GM23338 (cell line): ENCODE measurements at regions not wholly inside any gene's neighbourhood (a gene's known extent, or its start where the extent isn't known, plus 50 kb on each side); places are given as distances from the start of the nearest gene placed in this dataset. TPM values are rescaled to one million over a fixed set of nuclear protein-coding genes. Genes with fewer than 3 reads are reported as not detected.

Experiments used
- ATAC-seq: fragments of 200-7000 bp; cut with Tn5 transposase; 3 replicates; pipeline ENCODE4 v1.9.1; 2020
- DNase-seq: peaks from one replicate; pipeline ENCODE4 v3.0.0-alpha.2; 2015; ENCODE audit warnings: low spot score
- H2AFZ ChIP-seq: fragments of 200-600 bp; sonication (generic); 2 replicates; pipeline ENCODE4 v1.8.0; 2016; ENCODE audit warnings: antibody characterized with exemption, mild to moderate bottlenecking, moderate library complexity
- H3F3A ChIP-seq: fragments of 200-600 bp; sonication (generic); replicated peaks from 2 replicates; pipeline ENCODE4 v1.8.0; 2017; ENCODE audit warnings: antibody characterized with exemption, mixed run types, low read depth
- H3K27ac ChIP-seq: fragments of 200-600 bp; sonication (generic); 2 replicates; pipeline ENCODE4 v1.6.1; 2016; ENCODE audit warnings: low read depth
- H3K27me3 ChIP-seq: fragments of 200-600 bp; sonication (generic); 2 replicates; pipeline ENCODE4 v1.8.0; 2016; ENCODE audit warnings: mild to moderate bottlenecking, mixed run types, moderate library complexity; ENCODE audit not compliant: insufficient read depth
- H3K36me3 ChIP-seq: fragments of 200-600 bp; sonication (generic); 2 replicates; pipeline ENCODE4 v1.8.0; 2016; ENCODE audit warnings: mild to moderate bottlenecking; ENCODE audit not compliant: insufficient read depth
- H3K4me1 ChIP-seq: fragments of 200-600 bp; sonication (generic); 2 replicates; pipeline ENCODE4 v1.8.0; 2016; ENCODE audit warnings: mild to moderate bottlenecking, moderate library complexity; ENCODE audit not compliant: insufficient read depth
- H3K4me2 ChIP-seq: fragments of 200-600 bp; sonication (generic); 2 replicates; pipeline ENCODE4 v1.7.1; 2017; ENCODE audit warnings: mixed run types
- H3K4me3 ChIP-seq: fragments of 200-600 bp; sonication (generic); 2 replicates; pipeline ENCODE4 v1.6.1; 2016; ENCODE audit warnings: mixed run types
- H3K79me2 ChIP-seq: fragments of 200-600 bp; sonication (generic); replicated peaks from 2 replicates; pipeline ENCODE4 v1.8.0; 2017; ENCODE audit warnings: mild to moderate bottlenecking; ENCODE audit not compliant: insufficient read depth
- H3K9me2 ChIP-seq: fragments of 200-600 bp; sonication (generic); 2 replicates; pipeline ENCODE4 v1.8.0; 2017; ENCODE audit not compliant: insufficient read depth
- H4K20me1 ChIP-seq: fragments of 200-600 bp; sonication (generic); replicated peaks from 2 replicates; pipeline ENCODE4 v1.8.0; 2017; ENCODE audit warnings: mild to moderate bottlenecking; ENCODE audit not compliant: insufficient read depth
- H3K27ac Mint-ChIP-seq: 2 replicates; pipeline ENCODE4 v1.8.0; 2020; ENCODE audit warnings: inconsistent platforms, mild to moderate bottlenecking, moderate library complexity, mixed read lengths
- H3K27me3 Mint-ChIP-seq: 3 replicates; pipeline ENCODE4 v1.8.0; 2022; ENCODE audit warnings: low read depth, mild to moderate bottlenecking, moderate library complexity, mixed read lengths, inconsistent platforms; ENCODE audit not compliant: insufficient read depth, poor library complexity
- H3K36me3 Mint-ChIP-seq: 3 replicates; pipeline ENCODE4 v1.8.0; 2021; ENCODE audit warnings: low read depth, mild to moderate bottlenecking, inconsistent platforms, moderate library complexity, mixed read lengths
- H3K4me1 Mint-ChIP-seq: 3 replicates; pipeline ENCODE4 v1.8.0; 2020; ENCODE audit warnings: mild to moderate bottlenecking, inconsistent platforms, mixed read lengths
- H3K4me3 Mint-ChIP-seq: 3 replicates; pipeline ENCODE4 v1.8.0; 2021; ENCODE audit warnings: moderate library complexity, mild to moderate bottlenecking, inconsistent platforms, mixed read lengths
- H3K9me3 Mint-ChIP-seq: 3 replicates; pipeline ENCODE4 v1.8.0; 2020; ENCODE audit warnings: moderate library complexity, mild to moderate bottlenecking, inconsistent platforms, mixed read lengths
- CREB1 ChIP-seq: fragments of 250-450 bp; sonication (Bioruptor Pico); IDR thresholded peaks from 2 replicates; pipeline ENCODE4 v1.5.0; 2020; ENCODE audit warnings: low read depth, mild to moderate bottlenecking, moderate library complexity
- CTCF ChIP-seq, 2 experiments: fragments of 200-600 bp in 1 of 2; sonication (generic) in 1 of 2; conservative IDR thresholded peaks; 2 replicates each; pipeline versions ENCODE4 v1.5.1 to v1.6.1; 2016 to 2017; ENCODE audit warnings: antibody characterized with exemption in 2 of 2, low read depth in 2 of 2, mild to moderate bottlenecking in 2 of 2, moderate library complexity in 1 of 2
- ETS1 ChIP-seq: IDR thresholded peaks from 2 replicates; pipeline ENCODE4 v1.6.1; 2016; ENCODE audit warnings: antibody characterized with exemption
- EZH2phosphoT487 ChIP-seq: fragments of 200-600 bp; sonication (generic); IDR thresholded peaks from one replicate; pipeline ENCODE4 v1.8.1; 2018; ENCODE audit warnings: antibody characterized with exemption; ENCODE audit not compliant: unreplicated experiment
- JUNB ChIP-seq: IDR thresholded peaks from one replicate; pipeline ENCODE4 v1.6.1; 2016; ENCODE audit warnings: antibody characterized with exemption; ENCODE audit not compliant: unreplicated experiment
- POLR2AphosphoS5 ChIP-seq: IDR thresholded peaks from 2 replicates; pipeline ENCODE4 v1.6.1; 2016; ENCODE audit warnings: antibody characterized with exemption, low read depth
- REST ChIP-seq: IDR thresholded peaks from one replicate; pipeline ENCODE4 v1.6.1; 2018; ENCODE audit warnings: antibody characterized with exemption; ENCODE audit not compliant: unreplicated experiment
- small RNA-seq: library from RNA; depleted of rRNA; stranded (forward); fragments of <200 nt; gene quantifications from one replicate; pipeline ENCODE3, GENCODE V24; 2014; ENCODE audit warnings: low replicate concordance

GRCh38 chr6:122347751-122348150 is 51.7 kb upstream of the HSF2 start:
- Mint-ChIP-seq H3K4me1 (no peaks in the 10 kb centered on the region), H3K27ac (no peak overlapping the region), H3K27me3 (no peaks in the 10 kb centered on the region), H3K36me3 (no peaks in the 10 kb centered on the region), H3K9me3 (no peaks in the 10 kb centered on the region), H3K4me3 (no peak overlapping the region)
- no peaks in the 10 kb centered on the region for H3K4me1 ChIP-seq
- ATAC-seq = no peak
- H3K4me3 ChIP-seq = no peak overlapping the region
- H3K4me2 ChIP-seq = no peak overlapping the region
- no peaks in the 10 kb centered on the region for H3K27me3 ChIP-seq
- H4K20me1 ChIP-seq = no peaks in the 10 kb centered on the region
- no peak overlapping the region for H3K27ac ChIP-seq
- H2AFZ ChIP-seq = no peak overlapping the region
- no peak for TF ChIP-seq POLR2AphosphoS5
- no peak for TF ChIP-seq CREB1 (CRISPR knock-in tag)
- TF ChIP-seq CTCF (conservative IDR thresholded peaks at IDR 0.05; ENCODE audit: low read depth in 2 of 2) = no peak
- no peak for TF ChIP-seq REST
- no peak for TF ChIP-seq ETS1
- no peak for TF ChIP-seq EZH2phosphoT487
- no peak for TF ChIP-seq JUNB
- H3K36me3 ChIP-seq = no peaks in the 10 kb centered on the region
- H3F3A ChIP-seq = no peaks in the 10 kb centered on the region
- no peaks in the 10 kb centered on the region for H3K9me2 ChIP-seq
- DNase-seq = no peak
- no peaks in the 10 kb centered on the region for H3K79me2 ChIP-seq

Small RNAs in the stretch of these regions (small RNA-seq; reads per million reads assigned to genes)
- gene AL603865.2 (not detected), gene RNU1-18P (0.17 reads per million), gene RNU2-8P (1.0 reads per million, percentile 63 among the genes with 10 or more reads in this experiment), gene RNU4-76P (not detected)
